ENCODE measurements at regions not wholly inside any gene's neighbourhood (a gene's known extent, or its start where the extent isn't known, plus 50 kb on each side); places are given as distances from the start of the nearest gene placed in this dataset.

- ChIA-PET CTCF (no interaction called here), POLR2A (no interaction called here)
- H3K9me3 ChIP-seq (ENCODE audit: control insufficient read depth in 1 of 2, insufficient read depth in 1 of 2, low read length in 2 of 2), result peaks cover 0 to 3% of the 10 kb centered on the region in 2 experiments
- no peaks in the 10 kb centered on the region for H3K4me1 Mint-ChIP-seq (ENCODE audit: low read depth)
- no peaks in the 10 kb centered on the region for H3K4me1 ChIP-seq (ENCODE audit: insufficient read depth, low read length)
- H3K4me3 ChIP-seq (ENCODE audit: low read length), result no peak overlapping the region
- no peak for DNase-seq
- H3K27me3 Mint-ChIP-seq, result peaks cover 9% of the 10 kb centered on the region
- no peaks in the 10 kb centered on the region for H3K27me3 ChIP-seq (ENCODE audit: control insufficient read depth in 1 of 2, insufficient read depth in 2 of 2, low read length in 2 of 2)
- intact Hi-C loops (cut with DNase I, micrococcal nuclease), result no loop called here
- no peaks in the 10 kb centered on the region for H3K9me3 Mint-ChIP-seq
- H3K36me3 Mint-ChIP-seq (ENCODE audit: low read depth), result no peaks in the 10 kb centered on the region
- no peak overlapping the region for H3K27ac Mint-ChIP-seq
- H3K4me3 Mint-ChIP-seq, result no peak overlapping the region
- no peak overlapping the region for H3K27ac ChIP-seq (ENCODE audit: low read depth in 1 of 2, low read length in 2 of 2)
- no peak for TF ChIP-seq CTCF (IDR thresholded peaks at IDR 0.05)
- no peak for ATAC-seq (ENCODE audit: poor library complexity)
- no peaks in the 10 kb centered on the region for H3K36me3 ChIP-seq (ENCODE audit: insufficient read depth, low read length)
Measured at GRCh38 chr7:51451751-51452476, 135.3 kb upstream of the COBL start.

- no peaks in the 10 kb centered on the region for H3K9me3 Mint-ChIP-seq
- Histone ChIP-seq H3K27me3 (ENCODE audit: control insufficient read depth in 1 of 2, insufficient read depth in 2 of 2, low read length in 2 of 2) (no peaks in the 10 kb centered on the region), H3K27ac (ENCODE audit: low read depth in 1 of 2, low read length in 2 of 2) (no peak overlapping the region), H3K4me3 (ENCODE audit: low read length) (no peak overlapping the region), H3K9me3 (ENCODE audit: control insufficient read depth in 1 of 2, insufficient read depth in 1 of 2, low read length in 2 of 2) (peaks cover 0 to 8% of the 10 kb centered on the region in 2 experiments), H3K4me1 (ENCODE audit: insufficient read depth, low read length) (no peaks in the 10 kb centered on the region), H3K36me3 (ENCODE audit: insufficient read depth, low read length) (no peaks in the 10 kb centered on the region)
- intact Hi-C loops (cut with DNase I, micrococcal nuclease), result no loop called here
- H3K27ac Mint-ChIP-seq, result no peak overlapping the region
- no peaks in the 10 kb centered on the region for H3K36me3 Mint-ChIP-seq (ENCODE audit: low read depth)
- TF ChIP-seq CTCF (IDR thresholded peaks at IDR 0.05), result no peak
- no peak overlapping the region for H3K4me3 Mint-ChIP-seq
- H3K4me1 Mint-ChIP-seq (ENCODE audit: low read depth), result no peaks in the 10 kb centered on the region
- no peak for ATAC-seq (ENCODE audit: poor library complexity)
- peaks cover 9% of the 10 kb centered on the region for H3K27me3 Mint-ChIP-seq
- no peak for DNase-seq
- POLR2A ChIA-PET, result no interaction called here
- CTCF ChIA-PET, result no interaction called here
Measured at GRCh38 chr7:51450541-51450940, 133.9 kb upstream of the COBL start.

GRCh38 chr7:51446785-51447184, 130.2 kb upstream of the COBL start:
- no peak overlapping the region for H3K4me3 Mint-ChIP-seq
- ChIA-PET POLR2A (no interaction called here), CTCF (no interaction called here)
- intact Hi-C loops (cut with DNase I, micrococcal nuclease), result no loop called here
- no peak for TF ChIP-seq CTCF (IDR thresholded peaks at IDR 0.05)
- ATAC-seq (ENCODE audit: poor library complexity) (no peak), DNase-seq (no peak)
- no peak overlapping the region for H3K27ac Mint-ChIP-seq
- peaks cover 4 to 8% of the 10 kb centered on the region in 2 experiments for H3K9me3 ChIP-seq (ENCODE audit: control insufficient read depth in 1 of 2, insufficient read depth in 1 of 2, low read length in 2 of 2)
- no peaks in the 10 kb centered on the region for H3K27me3 ChIP-seq (ENCODE audit: control insufficient read depth in 1 of 2, insufficient read depth in 2 of 2, low read length in 2 of 2)
- no peak overlapping the region for H3K27ac ChIP-seq (ENCODE audit: low read depth in 1 of 2, low read length in 2 of 2)
- no peaks in the 10 kb centered on the region for H3K36me3 Mint-ChIP-seq (ENCODE audit: low read depth)
- no peaks in the 10 kb centered on the region for H3K36me3 ChIP-seq (ENCODE audit: insufficient read depth, low read length)
- peaks cover 9% of the 10 kb centered on the region for H3K27me3 Mint-ChIP-seq
- no peaks in the 10 kb centered on the region for H3K4me1 ChIP-seq (ENCODE audit: insufficient read depth, low read length)
- H3K4me1 Mint-ChIP-seq (ENCODE audit: low read depth), result no peaks in the 10 kb centered on the region
- peaks cover 6% of the 10 kb centered on the region for H3K9me3 Mint-ChIP-seq
- no peak overlapping the region for H3K4me3 ChIP-seq (ENCODE audit: low read length)

All from CD4-positive, alpha-beta T cell (primary cell).